HG03060 (cell line): ENCODE measurements at regions not wholly inside any gene's neighbourhood (a gene's known extent, or its start where the extent isn't known, plus 50 kb on each side); places are given as distances from the start of the nearest gene placed in this dataset.

Experiments
- ATAC-seq: cut with Tn5 transposase; IDR thresholded peaks from one replicate; pipeline ENCODE4 v1.9.1; 2021; ENCODE audit warnings: low read depth, moderate number of reproducible peaks; ENCODE audit not compliant: unreplicated experiment

- no peak for ATAC-seq
Measured at GRCh38 chr7:47221826-47222225, 360.1 kb downstream of the TNS3 start.

- no peak for ATAC-seq
Measured at GRCh38 chr7:47218378-47219176, 363.3 kb downstream of the TNS3 start.

- no peak for ATAC-seq
Measured at GRCh38 chr7:47217570-47218360, 364.1 kb downstream of the TNS3 start.

- ATAC-seq, result no peak
Measured at GRCh38 chr7:47217086-47217485, 364.8 kb downstream of the TNS3 start.

- ATAC-seq, result no peak
Measured at GRCh38 chr7:47216439-47216838, 365.5 kb downstream of the TNS3 start.

GRCh38 chr7:47215640-47216039 lies 366.3 kb downstream of the TNS3 start:
- ATAC-seq, result no peak

- ATAC-seq, result no peak
Measured at GRCh38 chr7:47215049-47215448, 366.9 kb downstream of the TNS3 start.

- no peak for ATAC-seq
Measured at GRCh38 chr7:47213276-47213675, 368.6 kb downstream of the TNS3 start.

GRCh38 chr7:47211519-47211973 lies 370.4 kb downstream of the TNS3 start:
- no peak for ATAC-seq

- no peak for ATAC-seq
Measured at GRCh38 chr7:47210281-47210854, 371.5 kb downstream of the TNS3 start.

GRCh38 chr7:47207956-47208355 lies 374.0 kb downstream of the TNS3 start:
- ATAC-seq, result no peak

GRCh38 chr7:47204709-47205108 lies 377.2 kb downstream of the TNS3 start:
- no peak for ATAC-seq

- no peak for ATAC-seq
Measured at GRCh38 chr7:47202146-47202783, 379.6 kb downstream of the TNS3 start.

GRCh38 chr7:47198159-47198558 lies 383.8 kb downstream of the TNS3 start:
- no peak for ATAC-seq

GRCh38 chr7:47197486-47197885 lies 384.4 kb downstream of the TNS3 start:
- ATAC-seq, result no peak

GRCh38 chr7:47196737-47197136 lies 385.2 kb downstream of the TNS3 start:
- ATAC-seq, result no peak

GRCh38 chr7:47196106-47196645 lies 385.7 kb downstream of the TNS3 start:
- ATAC-seq, result no peak

GRCh38 chr7:47195641-47196040 lies 386.3 kb downstream of the TNS3 start:
- ATAC-seq, result no peak

- no peak for ATAC-seq
Measured at GRCh38 chr7:47194516-47195057, 387.3 kb downstream of the TNS3 start.

- ATAC-seq, result no peak
Measured at GRCh38 chr7:47192978-47193377, 388.9 kb downstream of the TNS3 start.
